Activated CD8-positive, alpha-beta memory T cell treated with anti-CD3 and anti-CD28 coated beads for 4 hours (primary cell): ENCODE measurements at regions not wholly inside any gene's neighbourhood (a gene's known extent, or its start where the extent isn't known, plus 50 kb on each side); places are given as distances from the start of the nearest gene placed in this dataset.
"Not testable (repeated sequence)": the region's sequence is repeated elsewhere in the genome, so short reads cannot be mapped to it uniquely, and the experiment has no call there.

Source experiments
- DNase-seq, 2 donors: peaks; one replicate each; pipeline ENCODE4 v3.0.0-alpha.2; 2020; ENCODE audit warnings: low read depth in 2 of 2

GRCh38 chr2:129806317-129806716, 173.1 kb upstream of the RAB6C start:
- DNase-seq = no peak

- DNase-seq = no peak
Observed at GRCh38 chr2:129806990-129807389, 172.5 kb upstream of the RAB6C start.

- DNase-seq = not testable (repeated sequence)
Observed at GRCh38 chr2:129807642-129808338, 171.7 kb upstream of the RAB6C start.

GRCh38 chr2:129810521-129810920, 168.9 kb upstream of the RAB6C start:
- DNase-seq = no peak

- DNase-seq = no peak
Observed at GRCh38 chr2:129812071-129812470, 167.4 kb upstream of the RAB6C start.

- no peak for DNase-seq
Observed at GRCh38 chr2:129812654-129813053, 166.8 kb upstream of the RAB6C start.

- DNase-seq = no peak
Observed at GRCh38 chr2:129813404-129813803, 166.1 kb upstream of the RAB6C start.

- no peak for DNase-seq
Observed at GRCh38 chr2:129816813-129817574, 162.5 kb upstream of the RAB6C start.

GRCh38 chr2:129819855-129820254, 159.6 kb upstream of the RAB6C start:
- no peak for DNase-seq

- no peak for DNase-seq
Observed at GRCh38 chr2:129820908-129821307, 158.6 kb upstream of the RAB6C start.

- no peak for DNase-seq
Observed at GRCh38 chr2:129821445-129821844, 158.0 kb upstream of the RAB6C start.

- no peak for DNase-seq
Observed at GRCh38 chr2:129823044-129823443, 156.4 kb upstream of the RAB6C start.

GRCh38 chr2:129827311-129828090, 152.0 kb upstream of the RAB6C start:
- no peak for DNase-seq

- DNase-seq = no peak
Observed at GRCh38 chr2:129828792-129829191, 150.7 kb upstream of the RAB6C start.

GRCh38 chr2:129829588-129829987, 149.9 kb upstream of the RAB6C start:
- DNase-seq = no peak

- no peak for DNase-seq
Observed at GRCh38 chr2:129831018-129831417, 148.4 kb upstream of the RAB6C start.

GRCh38 chr2:129833465-129833864, 146.0 kb upstream of the RAB6C start:
- not testable (repeated sequence) for DNase-seq

GRCh38 chr2:129847043-129847442, 132.4 kb upstream of the RAB6C start:
- DNase-seq = no peak

- no peak for DNase-seq
Observed at GRCh38 chr2:129849559-129850160, 129.8 kb upstream of the RAB6C start.

- DNase-seq = no peak
Observed at GRCh38 chr2:129857200-129857599, 122.3 kb upstream of the RAB6C start.

GRCh38 chr2:129859175-129859574, 120.3 kb upstream of the RAB6C start:
- DNase-seq = no peak

GRCh38 chr2:129860088-129860487, 119.4 kb upstream of the RAB6C start:
- no peak for DNase-seq
